ENCODE measurements at regions not wholly inside any gene's neighbourhood (a gene's known extent, or its start where the extent isn't known, plus 50 kb on each side); places are given as distances from the start of the nearest gene placed in this dataset.

DNA sequence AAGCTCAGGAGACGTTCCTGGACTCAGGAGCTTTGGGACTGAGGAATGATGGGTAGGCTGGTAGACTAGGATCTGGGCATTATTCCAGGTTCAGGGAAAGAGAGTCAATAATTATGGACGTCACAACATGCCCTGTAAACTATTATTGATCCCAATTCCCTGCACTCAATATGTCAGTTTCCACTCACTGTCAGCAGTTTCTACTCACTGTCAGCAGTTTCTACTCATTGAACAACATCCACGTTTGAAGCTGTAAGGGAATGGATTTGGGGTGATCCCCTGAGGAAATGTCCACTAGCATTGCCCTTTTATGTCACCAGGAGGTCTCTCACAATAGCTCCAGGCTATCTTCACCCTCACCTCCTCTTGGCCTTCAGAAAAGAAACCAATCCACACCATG is 1268.6 kb downstream of the TYW1 start:
- DNase-seq: no peak

DNA sequence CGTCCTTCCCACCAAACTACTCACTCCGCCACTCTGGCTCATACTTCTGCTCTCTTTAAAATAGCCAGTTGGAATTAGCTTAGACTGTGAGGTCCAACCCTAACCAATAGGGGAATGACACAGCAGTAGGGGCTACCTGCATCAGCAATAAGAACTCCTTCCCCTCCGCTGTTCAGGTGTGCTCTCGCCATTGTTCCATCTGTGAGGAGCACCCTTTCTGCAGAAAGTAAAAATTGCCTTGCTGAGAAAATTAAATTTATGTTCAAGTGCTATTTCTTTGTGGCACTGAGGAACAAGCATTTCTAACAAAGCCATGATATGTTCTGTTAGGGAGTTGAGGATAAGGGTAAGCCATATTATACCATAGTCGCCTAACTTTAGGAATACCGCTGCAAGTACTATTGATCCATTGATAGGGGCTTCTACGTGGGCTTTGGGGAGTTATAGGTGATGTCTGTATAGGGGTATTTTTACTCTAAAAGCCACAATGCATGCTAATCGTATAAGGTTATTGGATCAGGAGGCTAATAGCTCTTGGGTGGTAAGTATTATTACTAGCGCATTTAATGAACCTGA is 1269.5 kb downstream of the TYW1 start:
- no peak for DNase-seq

DNA sequence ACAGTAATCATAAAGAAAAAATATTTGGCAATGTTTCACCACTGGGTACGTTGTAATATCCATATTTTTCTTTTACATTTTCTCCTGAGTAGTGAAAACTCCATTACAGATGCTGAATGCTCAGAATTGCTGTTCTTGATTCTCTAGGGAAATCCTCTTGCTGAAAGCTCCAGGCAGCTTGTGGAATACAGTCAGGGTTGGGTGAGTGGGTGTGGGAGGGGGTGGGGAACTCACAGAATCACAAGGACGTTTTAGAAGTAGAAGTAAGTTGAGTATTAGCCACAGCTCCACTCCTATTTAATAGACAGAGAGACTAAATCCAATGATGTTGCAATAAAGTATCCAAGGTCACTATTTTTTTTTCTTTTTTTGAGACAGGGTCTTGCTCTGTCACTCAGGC is 1270.9 kb downstream of the TYW1 start:
- DNase-seq: no peak

DNA sequence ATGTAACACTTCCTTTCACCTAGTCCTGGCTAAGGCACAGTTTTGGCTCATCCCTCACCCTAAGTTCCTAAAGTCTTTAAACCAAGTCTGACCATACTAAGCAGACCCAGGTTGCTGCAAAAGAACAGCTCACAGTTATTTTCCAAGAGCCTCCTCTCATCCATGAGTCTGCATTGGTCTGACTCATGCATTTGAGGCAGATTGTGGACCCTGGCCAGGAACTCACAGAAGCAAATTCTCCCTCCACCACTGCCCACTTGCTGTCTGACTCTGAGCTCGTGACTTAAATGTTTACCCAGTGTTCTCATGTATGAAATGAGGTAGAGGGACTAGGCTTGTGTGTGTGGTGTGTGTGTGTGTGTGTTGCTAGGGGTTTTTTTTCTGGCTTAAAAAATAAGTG is 1272.8 kb downstream of the TYW1 start:
- no peak for DNase-seq

DNA sequence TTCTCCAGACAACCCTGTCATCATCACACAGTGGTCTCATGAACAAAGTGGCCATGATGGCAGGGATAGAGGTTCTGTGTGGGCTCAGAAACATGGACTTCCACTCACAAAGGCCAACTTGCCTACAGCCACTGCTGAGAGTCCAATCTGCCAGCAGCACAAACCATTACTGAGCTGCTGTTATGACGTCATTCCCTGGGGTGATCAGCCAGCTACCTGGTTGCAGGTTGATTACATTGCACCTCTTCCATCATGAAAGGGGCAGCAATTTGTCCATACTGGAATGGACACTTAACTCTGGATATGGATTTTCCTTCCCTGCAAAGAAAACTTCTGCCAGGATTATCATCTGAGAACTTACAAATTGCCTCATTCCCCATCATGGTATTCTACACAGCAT is 1275.9 kb downstream of the TYW1 start:
- no peak for DNase-seq

DNA sequence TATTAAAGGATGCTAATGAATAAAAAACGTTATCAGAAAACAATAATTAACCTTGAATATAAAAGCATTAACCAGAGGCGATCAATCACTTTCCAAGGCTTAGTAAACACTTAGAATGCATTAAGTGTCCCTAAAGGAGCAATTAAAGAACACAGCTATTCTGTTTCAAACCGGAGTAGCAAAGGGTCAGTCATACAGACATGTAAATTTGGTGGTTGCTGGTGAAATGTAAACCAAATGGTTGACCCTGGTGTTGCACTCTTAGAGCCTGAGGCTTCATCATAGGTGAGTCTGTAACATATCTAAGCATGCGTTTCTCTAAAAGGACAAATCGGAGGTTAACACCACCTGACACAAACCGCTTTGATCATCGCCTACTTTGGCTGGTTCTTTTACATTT is 1280.1 kb downstream of the TYW1 start:
- DNase-seq: no peak

DNA sequence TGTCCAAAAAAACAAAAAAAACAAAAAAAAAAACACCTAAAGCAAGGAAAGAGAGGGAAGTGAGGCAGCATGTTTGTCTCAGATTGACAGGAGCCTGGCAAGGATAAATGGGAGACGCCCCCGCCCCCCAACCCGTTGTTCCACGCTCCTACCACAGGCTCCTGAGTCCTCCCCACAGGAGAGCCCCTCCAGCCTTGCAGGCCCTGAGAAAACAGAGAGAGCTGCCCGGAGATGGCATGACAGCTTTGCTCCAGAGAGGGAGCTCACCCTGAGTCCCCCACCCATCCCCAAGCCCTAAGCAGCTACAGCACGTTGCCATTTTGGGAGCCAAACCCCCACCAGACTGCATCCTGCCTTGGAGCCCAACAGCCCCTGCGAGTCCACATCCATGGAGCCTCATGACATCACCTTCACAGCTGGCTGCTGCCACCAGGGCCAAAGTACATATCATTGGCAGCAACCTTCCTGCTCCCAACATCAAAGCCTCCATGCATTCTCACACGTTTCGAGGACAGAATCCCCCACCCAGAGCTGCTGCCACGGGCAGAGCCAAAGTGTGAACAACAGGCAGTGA is 1283.3 kb downstream of the TYW1 start:
- no peak for DNase-seq

DNA sequence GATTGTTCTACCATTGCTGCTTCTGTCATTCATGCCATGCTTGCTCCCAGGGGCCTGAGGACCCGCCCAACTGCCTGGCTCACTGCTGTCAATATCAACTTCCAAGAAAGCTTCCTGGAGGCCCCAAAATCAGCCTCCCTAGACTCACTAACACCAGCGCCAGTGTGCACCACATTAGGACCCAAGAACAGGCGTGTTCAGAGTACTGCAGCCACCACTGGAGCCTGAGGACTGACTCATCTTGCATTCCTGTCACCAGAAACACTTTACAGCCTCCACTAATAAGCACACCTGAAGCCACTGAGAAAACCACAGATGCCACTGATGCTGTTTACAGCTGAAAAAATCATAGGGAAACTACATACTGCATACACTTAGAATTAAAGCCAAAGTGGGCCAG is 1284.3 kb downstream of the TYW1 start:
- DNase-seq: no peak

DNA sequence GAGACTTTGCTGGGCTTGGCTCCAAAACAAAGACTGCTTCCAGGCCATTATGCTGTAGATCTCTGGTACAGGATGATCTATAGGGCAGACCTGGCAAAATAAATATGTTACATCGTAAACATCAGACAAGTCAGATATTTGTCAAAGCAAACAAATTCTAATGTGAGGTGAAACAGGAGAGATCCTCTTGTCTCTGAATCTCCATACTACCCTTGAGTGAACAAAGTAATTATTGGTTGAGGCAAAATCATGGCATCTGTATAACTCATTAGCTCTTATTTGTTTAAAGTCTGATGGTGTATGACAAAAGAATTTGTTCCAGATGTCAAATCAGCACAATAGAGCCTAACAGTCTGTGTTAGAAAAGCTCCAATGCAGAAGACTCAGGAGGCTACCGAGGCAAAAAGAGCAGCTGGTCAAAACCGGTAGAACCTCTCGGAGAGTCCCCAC is 1291.5 kb downstream of the TYW1 start:
- no peak for DNase-seq

DNA sequence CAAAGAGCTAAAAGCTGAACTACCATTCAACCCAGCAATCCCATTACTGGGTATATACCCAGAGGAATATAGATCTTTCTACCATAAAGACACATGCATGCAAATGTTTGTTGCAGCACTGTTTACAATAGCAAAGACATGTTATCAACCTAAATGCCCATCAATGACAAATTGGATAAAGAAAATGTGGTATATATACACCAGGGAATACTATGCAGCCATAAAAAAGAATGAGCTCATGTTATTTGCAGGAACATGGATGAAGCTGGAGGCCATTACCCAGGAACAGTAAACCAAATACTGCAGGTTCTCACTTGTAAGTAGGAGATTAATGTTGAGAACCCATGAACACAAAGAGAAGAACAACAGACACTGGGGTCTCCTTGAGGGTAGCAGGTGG is 1295.1 kb downstream of the TYW1 start:
- no peak for DNase-seq

DNA sequence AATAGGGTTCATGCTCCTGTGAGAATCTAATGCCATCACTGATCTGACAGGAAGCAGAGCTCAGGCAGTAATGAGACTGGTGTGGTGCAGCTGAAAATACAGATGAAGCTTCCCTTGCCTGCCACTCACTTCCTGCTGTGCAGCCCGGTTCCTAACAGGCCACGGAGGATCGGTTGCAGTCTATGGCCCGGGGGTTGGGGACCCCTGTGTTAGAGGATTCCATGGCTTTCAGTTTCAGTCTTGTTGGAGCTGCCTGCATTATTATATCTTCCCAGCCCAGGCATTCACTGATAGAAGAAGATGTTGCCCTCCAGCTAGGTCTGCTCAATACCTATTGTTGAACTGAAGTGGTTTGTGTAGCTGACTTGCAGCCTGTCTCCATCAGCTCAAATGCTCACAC is 1298.8 kb downstream of the TYW1 start:
- no peak for DNase-seq

DNA sequence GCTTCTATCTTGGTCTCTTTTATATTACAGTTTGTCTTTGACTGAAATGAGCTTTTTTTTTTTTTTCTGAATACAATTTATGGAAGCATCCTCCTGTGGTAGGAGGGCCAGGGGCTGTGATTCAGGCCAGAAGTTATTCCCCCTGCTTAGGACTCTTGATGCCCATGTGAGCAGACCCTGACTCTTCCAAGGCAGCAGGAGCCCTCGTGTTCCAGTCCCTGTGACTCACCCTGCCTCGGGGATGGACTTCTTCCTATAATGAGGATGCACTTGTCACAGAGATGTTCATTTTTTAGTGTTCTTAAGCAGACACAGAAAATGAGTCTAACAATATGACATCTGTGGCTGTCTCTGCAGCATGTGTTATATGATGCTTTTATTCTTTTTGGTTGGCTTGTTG is 1293.7 kb upstream of the AUTS2 start:
- no peak for DNase-seq

DNA sequence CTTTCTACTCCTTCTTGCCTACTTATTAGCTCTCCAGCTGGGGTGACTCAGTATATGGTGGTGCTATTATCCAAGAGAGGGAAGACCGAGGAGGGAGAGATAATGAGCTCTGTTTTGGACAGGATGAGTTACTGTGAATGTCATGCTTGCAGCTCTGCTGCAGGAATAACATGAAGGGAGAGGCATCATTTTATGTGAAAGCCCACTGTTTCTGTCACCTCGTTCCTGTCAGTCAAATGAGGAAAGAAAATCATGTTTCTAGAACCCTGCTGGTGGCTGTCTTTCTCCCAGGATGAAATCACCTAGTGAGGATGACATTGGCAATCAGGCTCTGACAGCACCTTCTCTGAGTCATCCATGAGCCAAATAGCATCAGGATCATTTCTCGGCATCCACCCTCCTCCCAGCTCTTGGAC is 1291.6 kb upstream of the AUTS2 start:
- no peak for DNase-seq

DNA sequence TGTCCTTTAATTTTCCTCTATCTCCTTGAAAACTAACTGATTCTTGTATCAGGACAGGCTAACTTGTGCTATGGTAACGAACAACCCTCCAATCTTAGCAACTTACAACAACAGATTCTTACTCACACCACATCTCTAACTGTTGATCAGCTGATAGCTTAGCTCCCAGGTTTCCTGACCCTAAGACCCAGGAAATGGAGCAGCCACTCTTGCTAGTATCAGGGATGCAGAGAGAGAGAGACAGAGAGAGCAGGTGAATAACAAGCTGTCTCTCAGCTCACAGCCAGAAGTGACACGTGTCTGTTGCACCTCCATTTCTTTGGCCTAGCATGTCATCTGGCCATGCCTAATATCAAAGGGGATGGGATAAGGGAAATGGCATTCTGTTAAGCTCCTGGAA is 1289.0 kb upstream of the AUTS2 start:
- no peak for DNase-seq

DNA sequence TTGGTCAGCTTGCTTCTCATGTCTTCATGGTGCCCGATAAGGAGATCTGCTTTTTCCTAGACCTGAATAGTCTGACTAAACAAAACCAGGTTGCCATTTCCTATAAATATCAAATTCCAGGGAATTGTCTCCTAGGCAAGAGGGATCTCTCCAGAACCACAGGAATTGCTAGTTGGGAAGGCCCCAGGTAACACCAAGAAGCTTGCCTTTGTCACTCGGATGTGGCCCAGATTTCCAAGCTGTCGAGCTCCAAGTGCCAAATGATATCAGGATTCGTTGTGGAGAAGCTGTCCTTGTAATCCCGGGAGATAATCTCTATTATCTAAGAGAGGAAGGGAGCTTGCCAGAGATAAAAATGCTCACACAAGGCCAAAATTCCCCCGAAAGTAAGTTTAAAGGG is 1288.5 kb upstream of the AUTS2 start:
- DNase-seq: no peak

DNA sequence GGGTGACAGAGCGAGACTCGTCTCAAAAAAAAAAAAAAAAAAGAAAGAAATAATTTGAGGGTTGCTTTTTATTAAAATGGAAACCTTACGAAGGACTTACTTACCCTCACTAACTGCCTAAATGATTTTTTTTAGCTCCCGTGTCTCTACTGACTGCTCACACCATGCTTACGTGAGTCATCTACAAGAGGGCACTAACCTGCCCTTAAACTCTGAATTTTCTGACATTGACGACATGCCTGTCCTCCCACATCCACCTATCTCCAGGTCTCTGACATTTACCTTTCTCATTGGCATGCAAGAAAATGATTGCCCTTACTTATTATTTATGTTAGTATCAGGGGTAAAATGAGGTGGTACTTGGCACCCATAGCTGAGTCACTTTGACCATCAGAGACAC is 1286.3 kb upstream of the AUTS2 start:
- DNase-seq: no peak

DNA sequence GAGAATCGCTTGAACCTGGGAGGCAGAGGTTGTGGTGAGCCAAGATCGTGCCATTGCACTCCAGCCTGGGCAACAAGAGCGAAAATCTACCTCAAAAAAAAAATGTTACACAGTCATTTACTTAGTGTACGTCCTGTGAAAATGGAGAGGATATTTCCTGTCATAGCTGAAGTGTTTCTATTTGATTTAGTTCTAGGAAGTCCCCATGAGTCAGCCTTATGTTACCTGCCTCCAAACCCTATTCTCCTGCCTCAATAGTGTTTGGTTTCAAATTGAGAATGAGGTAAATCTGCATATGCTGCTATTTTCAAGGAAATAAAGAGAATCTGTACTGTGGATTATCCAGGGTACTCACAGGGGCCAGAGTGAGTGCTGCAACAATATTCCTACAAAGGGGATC is 1284.5 kb upstream of the AUTS2 start:
- DNase-seq: no peak

DNA sequence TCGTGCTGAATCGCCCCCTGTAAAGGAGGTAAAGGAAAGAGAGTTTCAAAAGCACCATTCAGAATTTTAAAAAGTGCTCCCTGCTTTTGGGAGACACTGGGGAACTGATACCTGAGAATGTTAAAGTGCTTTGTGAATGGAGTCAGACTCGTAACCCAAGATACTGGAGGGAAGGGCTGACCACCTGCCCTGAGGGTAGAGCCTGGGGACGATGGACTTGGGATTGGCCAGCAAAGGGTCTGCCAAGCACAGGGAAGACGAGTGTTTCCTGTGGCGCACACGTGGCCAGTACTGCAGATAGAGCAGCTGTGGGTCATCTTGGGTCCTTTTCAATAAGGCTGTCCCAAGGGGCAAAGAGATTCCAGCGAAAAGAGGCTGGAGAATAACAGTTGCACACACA is 1284.1 kb upstream of the AUTS2 start:
- no peak for DNase-seq

DNA sequence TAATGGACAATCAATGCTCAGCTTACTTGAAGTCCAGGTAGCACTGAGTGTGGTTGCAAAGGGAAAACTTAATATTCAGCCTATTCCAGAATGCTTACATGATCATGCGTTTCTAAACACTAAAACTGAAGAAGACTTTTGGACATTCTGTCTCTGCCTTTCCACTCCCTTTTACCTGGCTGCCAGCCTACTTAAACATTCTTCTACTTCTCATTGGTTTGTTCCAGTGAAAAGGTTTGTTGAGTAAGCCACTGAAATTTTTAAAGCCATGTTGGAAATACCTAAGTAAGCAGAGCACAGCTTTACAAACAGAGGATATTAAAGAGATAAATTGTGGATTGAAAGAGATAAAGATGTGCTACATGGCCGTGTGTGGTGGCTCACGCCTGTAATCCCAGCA is 1280.8 kb upstream of the AUTS2 start:
- no peak for DNase-seq

DNA sequence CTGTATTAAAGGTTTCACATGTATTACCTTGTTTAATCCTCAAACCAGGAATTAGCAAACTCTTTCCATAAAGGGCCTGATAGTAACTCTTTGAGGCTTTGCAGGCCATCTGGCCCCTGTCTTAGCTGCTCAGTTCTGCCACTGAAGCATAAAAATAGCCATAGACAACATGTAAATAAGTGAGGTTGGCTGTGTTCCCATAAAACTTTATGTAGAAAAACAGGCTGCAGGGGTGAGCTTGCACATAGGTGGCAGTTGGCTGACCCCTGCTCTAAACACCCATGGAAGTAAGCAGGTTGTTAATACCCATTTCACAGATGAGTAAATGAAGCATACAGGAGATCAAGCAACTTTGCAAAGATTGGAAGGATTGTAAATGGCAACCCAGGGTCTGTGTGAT is 1279.2 kb upstream of the AUTS2 start:
- DNase-seq: no peak

DNA sequence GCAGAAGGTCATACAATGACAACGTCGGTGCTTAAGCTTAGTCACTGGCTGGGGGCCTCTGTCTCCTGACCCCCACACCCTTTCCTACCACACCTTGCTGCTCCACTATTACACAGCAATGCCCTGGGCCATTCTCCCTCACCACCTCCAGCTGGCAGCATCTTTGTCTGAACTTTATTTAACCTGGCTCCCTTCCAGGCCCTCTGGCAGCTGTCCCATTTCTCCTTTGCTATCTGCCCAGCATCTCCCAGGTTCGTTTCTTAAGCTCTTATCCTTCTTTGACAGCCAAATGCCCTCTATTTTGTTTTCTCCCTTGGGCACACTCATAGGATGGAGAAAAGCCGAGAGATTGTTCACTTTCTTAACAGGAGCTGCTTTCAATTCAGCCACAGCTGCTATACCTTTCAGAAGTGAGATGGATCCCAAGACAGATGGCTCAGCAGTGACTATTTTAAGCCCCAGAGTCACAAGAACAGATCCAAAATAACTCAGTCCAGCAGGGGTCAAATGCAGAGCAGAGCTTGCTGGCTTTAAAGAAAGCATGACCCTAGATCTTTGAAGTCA is 1277.1 kb upstream of the AUTS2 start:
- no peak for DNase-seq

DNA sequence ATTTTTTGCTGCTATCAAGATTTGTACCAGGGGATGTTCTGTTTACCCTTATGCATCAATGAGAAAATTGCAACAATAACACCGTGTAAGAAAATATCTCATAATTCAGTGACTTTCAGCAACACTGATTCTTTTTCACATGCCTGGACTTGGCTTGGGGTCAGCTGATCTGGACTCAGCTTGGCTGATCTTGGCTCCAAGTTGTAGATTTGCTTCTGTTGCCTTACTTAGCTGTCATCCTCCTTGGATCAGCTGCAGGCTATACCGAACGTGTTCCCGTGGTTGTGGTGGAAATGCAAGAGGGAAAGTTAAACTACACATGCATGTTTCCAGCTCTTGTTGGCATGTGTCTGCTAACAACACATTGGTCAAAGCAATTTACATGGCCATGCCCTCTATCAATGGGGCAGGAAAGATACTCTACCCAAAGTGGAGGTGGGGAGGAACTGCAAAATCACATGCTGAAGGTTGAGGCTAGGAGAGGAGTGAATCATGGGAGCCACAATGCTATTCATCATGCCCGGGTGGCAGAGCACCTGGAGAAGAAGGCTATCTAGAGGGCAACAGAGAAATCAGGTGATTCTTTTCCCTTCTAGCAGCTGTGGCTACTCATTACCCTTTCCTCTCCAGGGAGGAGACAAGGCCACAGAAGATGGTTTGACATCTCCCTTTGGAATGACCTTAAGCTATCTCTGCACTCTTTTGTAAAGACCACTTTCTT is 1276.3 kb upstream of the AUTS2 start:
- DNase-seq: no peak

DNA sequence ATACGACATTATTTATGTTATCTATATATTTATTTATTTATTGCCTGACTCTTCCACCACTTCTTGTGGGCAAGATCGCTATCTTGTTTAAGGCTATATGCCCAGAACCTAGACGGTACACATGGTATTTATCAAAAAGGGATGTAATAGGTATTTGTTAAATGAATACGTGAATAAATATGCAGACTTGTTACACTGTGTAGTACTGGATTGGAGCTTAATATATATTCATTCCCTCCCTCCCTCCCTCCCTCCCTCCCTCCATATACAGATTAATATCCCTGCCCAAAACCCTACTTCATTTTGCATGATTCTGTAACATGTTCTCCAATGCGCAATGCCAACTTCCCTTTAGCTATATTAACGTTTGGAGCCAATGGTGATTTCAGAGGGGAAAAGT is 1273.7 kb upstream of the AUTS2 start:
- no peak for DNase-seq

DNA sequence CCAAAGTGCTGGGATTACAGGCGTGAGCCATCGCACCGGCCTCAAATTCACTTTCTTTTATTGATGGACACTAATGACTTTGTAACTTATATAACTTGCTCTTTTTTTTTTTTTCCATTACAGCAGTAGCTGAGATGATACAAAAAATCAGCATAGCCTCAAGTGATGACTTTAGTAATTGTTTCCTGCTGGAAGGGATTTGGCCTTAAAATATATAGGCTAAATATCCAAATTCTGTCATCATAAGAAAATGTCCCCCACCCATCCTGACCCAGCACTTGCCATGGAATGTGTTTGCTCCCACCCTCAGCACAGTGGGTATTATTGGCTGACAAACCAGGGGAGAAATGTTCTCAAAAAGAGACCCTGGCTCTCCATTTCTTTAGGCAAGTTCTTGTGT is 1264.1 kb upstream of the AUTS2 start:
- no peak for DNase-seq

Data from cortex of kidney (tissue), 1 donor.